ENCODE measurements at regions not wholly inside any gene's neighbourhood (a gene's known extent, or its start where the extent isn't known, plus 50 kb on each side); places are given as distances from the start of the nearest gene placed in this dataset.
"Not testable (repeated sequence)": the region's sequence is repeated elsewhere in the genome, so short reads cannot be mapped to it uniquely, and the experiment has no call there.

DNA sequence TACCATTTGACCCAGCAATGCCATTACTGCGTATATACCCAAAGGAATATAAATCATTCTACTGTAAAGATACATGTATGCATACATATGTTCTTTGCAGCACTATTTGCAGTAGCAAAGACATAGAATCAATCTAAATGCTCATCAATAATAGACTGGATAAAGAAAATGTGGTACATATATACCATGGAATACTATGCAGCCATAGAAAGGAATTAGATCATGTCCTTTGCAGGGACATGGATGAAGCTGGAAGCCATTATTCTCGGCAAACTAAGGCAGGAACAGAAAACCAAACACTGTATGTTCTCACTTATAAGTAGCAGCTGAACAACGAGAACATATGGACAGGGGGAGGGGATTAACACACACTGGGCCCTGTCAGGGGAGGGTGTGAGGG, 54.8 kb upstream of the ZNF30 start:
- not testable (repeated sequence) for DNase-seq (ENCODE audit: low spot score)

DNA sequence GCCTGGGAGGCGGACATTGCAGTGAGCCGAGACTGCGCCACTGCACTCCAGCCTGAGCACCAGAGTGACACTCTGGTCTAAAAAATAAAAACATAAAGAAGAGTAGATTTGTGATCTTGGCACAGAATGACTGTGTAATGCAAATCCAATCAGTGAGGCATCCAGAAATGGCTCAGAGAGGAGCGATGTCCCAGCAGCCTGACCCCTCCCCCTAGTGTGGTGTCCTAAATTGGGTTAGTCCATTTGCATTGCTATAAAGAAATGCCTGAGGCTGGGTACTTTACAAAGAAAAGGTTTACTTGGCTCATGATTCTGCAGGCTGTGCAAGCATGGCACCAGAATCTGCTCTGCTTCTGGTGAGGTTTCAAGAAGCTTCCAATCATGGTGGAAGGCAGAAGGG, 59.1 kb upstream of the ZNF30 start:
- no peak for DNase-seq (ENCODE audit: low spot score)

DNA sequence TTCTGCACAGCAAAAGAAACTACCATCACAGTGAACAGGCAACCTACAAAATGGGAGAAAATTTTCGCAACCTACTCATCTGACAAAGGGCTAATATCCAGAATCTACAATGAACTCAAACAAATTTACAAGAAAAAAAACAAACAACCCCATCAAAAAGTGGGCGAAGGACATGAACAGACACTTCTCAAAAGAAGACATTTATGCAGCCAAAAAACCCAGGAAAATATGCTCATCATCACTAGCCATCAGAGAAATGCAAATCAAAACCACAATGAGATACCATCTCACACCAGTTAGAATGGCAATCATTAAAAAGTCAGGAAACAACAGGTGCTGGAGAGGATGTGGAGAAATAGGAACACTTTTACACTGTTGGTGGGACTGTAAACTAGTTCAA, 61.5 kb upstream of the ZNF30 start:
- not testable (repeated sequence) for DNase-seq (ENCODE audit: low spot score)

DNA sequence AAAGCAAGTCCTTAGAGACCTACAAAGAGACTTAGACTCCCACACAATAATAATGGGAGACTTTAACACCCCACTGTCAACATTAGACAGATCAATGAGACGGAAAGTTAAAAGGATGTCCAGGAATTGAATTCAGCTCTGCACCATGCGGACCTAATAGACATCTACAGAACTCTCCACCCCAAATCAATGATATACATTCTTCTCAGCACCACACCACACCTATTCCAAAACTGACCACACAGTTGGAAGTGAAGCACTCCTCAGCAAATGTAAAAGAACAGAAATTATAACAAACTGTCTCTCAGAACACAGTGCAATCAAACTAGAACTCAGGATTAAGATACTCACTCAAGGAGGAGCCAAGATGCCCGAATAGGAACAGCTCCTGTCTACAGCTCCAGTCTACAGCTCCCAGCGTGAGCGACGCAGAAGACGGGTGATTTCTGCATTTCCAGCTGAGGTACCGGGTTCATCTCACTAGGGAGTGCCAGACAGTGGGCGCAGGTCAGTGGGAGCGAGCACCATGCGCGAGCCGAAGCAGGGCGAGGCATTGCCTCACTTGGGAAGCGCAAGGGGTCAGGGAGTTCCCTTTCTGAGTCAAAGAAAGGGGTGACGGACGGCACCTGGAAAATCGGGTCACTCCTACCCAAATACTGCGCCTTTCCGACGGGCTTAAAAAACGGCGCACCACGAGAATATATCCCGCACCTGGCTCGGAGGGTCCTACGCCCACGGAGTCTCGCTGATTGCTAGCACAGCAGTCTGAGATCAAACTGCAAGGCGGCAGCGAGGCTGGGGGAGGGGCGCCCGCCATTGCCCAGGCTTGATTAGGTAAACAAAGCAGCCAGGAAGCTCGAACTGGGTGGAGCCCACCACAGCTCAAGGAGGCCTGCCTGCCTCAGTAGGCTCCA, 66.6 kb upstream of the ZNF30 start:
- not testable (repeated sequence) for DNase-seq (ENCODE audit: low spot score)

DNA sequence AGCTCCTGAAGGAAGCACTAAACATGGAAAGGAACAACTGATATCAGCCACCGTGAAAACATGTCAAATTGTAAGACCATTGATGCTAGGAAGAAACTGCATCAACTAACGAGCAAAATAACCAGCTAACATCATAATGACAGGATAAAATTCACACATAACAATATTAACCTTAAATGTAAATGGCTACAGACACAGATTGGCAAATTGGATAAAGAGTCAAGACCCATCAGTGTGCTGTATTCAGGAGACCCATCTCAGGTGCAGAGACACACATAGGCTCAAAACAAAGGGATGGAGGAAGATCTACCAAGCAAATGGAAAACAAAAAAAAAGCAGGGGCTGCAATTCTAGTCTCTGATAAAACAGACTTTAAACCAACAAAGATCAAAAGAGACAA, 67.4 kb upstream of the ZNF30 start:
- DNase-seq (ENCODE audit: low spot score): not testable (repeated sequence)

DNA sequence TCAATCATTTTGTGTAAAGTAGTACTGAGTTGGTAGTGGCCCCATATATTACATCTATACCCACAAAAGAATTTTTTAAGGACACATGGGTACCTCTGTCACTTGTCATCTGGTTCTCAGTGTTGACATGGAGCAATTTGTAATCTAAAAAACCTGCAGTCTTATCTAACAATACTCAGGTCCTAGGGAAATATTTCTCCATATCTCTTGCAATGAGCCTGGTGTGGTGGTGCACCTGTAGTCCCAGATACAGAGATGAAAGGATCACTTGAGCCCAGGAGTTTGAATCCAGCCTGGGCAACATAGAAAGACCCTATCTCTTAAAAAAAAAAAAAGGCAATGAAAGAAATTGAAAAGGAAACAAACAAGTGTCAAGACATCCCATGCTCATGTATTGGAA, 70.7 kb upstream of the ZNF30 start:
- no peak for DNase-seq (ENCODE audit: low spot score)

DNA sequence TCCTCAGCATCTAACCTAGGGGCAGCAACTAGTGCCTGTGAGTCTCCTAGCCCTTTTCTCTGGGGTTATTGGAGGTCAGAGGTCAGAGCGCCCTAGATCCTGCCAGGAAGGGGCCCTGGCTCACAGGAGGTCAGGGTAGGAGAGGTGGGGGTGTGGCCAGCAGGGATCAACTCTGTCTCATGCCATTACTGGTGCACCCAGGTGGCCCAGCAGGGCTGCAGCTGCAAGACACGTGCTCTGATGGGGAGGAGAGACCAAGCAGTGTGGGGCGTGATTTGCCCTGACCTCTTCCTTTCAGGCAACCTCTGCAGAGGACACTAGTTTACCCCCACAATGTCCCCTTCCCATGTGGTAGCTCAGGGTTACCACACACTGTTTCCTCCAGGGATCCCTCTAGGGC, 73.3 kb upstream of the ZNF30 start:
- DNase-seq (ENCODE audit: low spot score): no peak

DNA sequence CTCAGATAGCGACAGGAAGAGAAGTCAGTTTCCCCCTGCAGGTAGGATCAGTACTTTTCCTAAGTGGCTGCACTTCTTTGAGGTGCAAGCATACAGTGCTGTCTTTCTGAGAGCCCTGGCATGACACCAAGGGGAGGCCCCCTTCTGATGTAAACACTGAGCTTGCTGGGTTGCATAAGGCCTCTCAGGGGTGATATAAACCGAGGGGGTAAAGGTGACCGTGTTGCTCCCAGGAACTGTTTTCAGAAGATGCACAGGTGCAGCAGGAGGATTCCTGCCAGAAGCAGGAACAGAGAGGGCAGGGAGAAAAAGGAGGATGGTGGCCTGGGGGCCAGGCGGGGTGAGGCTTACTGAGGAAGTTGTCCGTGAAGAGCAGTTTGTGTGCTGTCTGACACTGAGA, 74.0 kb upstream of the ZNF30 start:
- no peak for DNase-seq (ENCODE audit: low spot score)

DNA sequence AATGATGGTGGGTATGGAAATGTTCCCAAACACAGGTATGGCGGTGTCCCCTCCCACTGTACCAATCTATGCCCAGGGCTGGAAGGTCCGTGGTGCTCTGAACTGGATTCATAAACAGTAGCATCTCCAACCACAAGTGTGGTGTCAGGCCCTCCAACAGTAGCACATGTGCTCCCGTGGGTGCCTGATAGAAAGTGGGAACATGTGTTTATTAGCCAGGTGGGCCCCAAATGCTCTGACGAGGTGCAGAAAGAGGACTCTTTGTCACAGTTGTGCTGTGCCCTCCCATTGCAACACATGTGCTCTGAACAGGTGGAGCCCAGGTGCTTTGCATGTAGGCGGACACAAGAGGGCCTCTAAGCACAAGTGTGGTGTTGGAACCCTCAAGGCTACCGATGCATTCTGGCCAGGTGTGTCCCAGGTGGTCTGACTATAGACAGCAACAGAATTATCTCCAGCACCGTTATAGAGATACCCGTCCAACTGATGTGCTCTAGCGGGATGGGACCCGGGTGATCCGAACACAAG, 75.4 kb upstream of the ZNF30 start:
- no peak for DNase-seq (ENCODE audit: low spot score)

DNA sequence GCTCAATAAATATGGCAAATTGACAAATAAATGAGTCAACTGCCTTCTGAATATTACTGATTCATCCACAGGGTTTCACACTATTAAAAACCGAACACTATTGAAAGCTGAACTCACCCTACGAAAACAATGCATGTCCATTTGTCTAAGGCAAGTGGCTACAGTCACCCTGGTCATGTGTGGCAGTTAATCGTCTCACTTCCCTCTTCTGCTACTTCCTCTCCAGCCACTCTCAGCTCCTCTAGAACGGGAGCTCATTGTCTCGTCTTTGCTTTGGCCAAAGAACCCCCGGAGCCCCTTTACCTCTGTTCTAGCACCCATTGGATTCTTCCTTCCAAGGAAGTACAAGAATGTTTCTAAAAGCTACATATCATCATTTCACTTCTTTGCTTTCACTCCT, 74.4 kb upstream of the ZNF599 start:
- DNase-seq (ENCODE audit: low spot score): no peak

DNA sequence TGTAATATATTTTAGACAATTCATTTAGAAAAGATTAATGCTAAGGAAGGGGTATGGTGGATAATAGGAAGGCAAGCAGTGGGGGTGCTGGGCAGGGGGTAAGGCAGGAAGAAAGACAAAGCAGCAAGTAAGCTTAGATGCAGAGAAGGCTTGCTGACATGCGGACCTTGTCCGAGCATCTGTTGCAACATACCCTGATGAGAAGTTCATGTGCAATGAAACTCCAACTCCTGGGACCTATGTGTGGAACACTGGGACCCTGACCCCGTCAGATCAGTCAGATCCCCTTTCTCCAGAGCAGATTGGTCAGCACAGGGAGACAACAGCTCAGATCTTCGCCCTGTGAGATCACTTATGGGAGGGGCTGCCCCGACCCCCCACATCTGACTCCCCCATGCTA, 71.3 kb upstream of the ZNF599 start:
- no peak for DNase-seq (ENCODE audit: low spot score)

DNA sequence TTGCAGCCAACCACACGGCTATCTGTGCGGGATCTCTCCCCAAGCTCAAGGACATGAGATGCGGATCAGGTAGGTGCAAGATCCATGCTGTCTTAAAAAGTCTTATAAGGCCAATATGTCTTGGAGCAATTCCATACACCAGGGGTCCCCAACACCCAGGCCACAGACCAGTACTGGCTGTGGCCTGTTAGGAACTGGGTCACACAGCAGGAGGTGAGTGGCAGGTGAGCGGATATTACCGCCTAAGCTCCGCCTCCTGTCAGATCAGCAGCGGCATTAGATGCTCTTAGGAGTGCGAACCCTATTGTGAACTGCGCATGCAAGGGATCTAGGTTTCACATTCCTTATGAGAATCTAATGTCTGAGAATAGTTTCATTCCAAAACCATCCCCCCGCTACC, 68.8 kb upstream of the ZNF599 start:
- DNase-seq (ENCODE audit: low spot score): no peak

DNA sequence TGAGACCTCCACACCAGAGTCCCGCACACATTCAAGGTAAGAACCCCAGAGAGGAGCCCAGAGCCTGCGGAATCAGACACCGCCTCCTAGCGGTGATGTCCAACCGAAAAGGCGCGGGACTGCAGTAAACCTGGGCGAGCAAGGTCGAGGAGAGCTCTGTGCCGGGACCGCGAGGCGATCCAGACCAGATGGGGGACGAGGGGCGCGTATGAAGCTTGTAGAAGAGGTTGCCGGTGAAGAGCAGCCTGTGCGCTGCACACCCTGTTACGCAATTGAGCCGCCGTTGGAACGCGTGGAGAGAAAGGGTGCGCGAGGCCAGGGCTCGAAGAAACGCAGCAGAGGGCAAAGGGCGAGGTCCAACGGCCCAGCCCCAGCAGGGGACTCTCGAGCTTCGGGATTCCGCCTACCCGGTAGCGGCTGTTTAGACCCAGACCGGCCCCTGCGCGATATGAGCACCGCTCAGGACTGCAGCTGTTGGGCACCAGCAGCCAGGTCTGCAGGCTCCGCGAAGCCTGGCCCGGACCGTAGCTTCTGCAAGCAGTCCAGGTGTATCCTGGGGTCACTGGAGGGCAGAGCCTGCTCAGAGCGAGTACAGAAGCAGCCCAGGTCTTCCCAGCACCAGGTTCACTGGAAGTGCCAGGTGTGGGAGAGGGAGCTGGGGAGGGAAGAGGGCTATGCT, 65.9 kb upstream of the ZNF599 start:
- no peak for DNase-seq (ENCODE audit: low spot score)

DNA sequence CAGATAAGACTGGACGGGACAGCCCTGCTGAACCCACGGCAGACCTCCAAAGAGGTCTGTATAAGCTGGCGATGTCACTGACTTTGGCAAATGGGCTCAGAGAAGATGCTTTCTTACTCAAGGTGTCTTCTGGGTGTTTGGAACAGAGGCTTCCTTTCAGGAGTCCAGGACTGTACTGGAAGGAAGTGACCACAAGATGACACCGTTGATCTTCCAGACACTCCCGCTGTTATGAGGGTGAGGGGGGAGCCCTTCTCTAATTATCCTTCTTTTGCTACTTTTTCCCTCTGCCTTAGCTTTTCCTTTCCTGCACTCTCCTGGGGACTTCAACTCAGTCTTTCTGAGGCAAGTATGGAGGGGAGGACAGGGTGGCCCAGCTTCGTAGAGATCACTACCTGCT, 65.2 kb upstream of the ZNF599 start:
- peak; percentile 18 for DNase-seq (ENCODE audit: low spot score)

DNA sequence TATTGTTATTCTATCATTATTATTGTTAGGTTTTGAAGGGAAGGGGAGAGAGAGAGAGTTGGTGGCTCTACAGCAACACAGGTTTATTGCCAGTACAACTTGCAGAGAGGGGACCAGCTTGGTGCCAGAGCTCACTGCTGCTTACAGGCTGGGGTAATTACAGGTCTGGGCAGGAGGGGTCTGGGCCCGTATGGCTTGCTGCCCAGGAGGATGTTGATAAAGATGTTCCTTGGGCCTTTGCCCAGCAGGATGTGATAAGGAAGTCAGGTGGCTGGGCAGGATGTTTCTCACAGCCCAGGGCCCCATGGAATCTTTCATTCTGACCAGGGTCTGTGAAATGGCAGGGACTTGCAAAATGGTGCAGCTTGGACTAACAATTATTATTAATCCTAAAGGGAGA, 64.2 kb upstream of the ZNF599 start:
- DNase-seq (ENCODE audit: low spot score): no peak

DNA sequence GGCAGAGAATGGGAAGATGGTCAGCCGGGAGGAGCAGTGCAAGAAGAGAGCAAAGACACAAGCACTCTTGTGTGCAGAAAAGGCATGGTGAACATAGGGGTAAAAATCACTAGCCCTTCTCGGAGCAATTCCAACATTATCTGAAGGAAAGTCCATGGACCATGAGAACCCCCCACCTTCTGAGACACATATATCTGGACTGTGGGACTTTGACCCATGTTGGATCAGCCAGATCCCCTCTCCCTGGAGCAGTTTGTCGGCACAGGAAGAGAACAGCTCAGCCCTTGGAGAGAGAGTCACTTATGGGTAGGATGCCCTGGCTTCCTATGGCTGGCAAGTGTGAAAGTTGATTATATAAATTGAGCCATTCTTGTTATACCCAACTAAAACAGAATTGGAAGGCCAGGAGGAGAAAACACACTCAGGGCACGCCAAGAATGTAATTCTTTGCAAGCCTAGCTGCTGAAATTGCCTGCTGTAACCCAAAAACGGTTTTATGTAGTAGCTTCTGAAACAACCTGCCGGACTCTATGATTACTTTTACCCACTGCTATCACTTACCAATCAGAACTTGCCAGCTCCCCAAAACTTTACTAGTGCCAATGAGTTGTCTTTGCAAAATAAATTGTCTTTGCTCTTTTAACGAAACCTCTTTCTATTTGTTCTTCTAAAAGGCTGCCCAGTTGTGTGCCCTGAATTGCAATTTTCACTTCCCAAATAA, 62.8 kb upstream of the ZNF599 start:
- no peak for DNase-seq (ENCODE audit: low spot score)

DNA sequence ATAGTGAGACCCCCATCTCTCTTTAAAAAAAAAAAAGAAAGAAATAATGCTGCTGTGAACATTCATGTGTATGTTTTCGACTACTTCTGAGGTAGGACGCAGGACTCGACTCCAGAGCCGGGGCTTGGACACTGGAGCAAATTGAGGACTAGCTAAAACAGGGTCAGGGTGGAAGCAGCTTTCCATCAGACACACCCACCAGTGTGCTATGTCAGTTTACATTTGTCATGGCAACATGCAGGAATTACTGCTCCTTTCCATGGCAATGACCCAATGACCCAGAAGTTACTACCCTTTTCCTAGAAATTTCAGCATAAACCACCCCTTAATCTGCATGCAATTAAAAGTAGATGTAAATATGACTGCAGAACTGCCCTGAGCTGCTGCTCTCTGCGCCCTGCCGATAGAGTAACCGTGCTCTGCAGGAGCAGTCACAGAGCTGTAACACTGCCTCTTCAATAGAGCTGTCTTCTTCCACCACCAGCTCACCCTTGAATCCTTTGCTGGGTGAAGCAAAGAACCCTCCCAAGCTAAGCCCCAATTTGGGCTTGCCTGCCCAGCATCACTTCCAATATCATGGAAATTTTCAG, 61.6 kb upstream of the ZNF599 start:
- no peak for DNase-seq (ENCODE audit: low spot score)

DNA sequence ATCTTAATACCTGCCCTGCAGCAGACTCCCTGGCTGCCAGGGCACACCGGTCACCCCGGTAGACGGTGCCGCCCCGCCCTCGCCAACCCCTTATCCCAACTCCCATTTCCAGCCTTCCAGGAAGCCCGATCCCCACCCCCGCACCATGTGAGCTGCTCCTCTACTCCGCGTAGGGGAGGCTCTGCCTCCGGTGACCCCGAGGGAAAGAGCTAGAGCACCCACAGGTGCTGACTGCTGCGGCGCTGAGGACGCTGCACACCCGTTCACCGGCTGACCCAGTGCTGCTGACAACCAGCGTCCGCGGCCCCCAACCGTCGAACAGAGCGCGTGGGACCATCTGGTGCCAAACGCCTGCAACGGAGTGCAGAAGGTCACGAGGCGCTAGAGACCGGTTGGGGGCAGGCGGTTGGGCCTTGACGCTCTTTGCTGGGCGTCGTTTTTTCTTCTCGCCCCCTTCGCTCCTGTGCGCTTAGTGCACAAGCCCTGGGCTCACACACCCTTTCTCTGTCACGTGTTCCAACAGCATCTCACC, 59.6 kb upstream of the ZNF599 start:
- DNase-seq (ENCODE audit: low spot score): no peak

DNA sequence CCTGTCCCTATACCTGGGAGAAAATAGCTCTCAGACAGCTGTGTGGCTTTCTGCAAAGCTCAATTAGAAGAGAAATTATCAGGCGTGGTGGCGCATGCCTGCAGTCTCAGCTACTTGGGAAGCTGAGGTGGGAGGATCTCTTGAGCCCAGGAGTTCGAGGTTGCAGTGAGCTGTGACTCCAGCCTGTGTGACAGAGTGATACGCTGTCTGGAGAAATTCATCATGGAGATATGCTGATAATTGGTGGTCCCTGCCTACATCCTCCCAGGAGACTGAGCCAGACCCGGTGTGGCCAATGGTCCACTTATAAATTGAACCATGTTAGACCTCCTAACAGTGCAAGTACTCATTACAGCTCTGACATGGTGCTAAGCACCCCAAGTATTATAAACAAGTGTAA, 58.7 kb upstream of the ZNF599 start:
- no peak for DNase-seq (ENCODE audit: low spot score)

DNA sequence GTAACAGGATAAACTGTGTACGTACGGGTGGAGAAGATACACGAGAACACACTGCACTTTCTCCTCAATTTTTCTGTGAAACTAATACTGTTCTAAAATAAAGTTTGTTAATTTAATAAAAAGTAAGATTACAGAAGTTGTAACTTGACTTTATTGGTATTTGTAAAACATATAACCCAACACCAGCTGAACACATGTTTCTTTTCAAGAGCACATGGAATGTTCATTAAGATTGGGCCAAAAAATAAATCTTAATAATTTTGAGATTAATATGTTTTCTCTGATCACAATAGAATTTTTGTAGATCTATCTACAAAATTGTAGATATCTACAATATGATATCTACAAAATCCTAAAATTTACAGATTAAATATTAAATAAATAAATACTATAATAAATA, 55.1 kb upstream of the ZNF599 start:
- no peak for DNase-seq (ENCODE audit: low spot score)

DNA sequence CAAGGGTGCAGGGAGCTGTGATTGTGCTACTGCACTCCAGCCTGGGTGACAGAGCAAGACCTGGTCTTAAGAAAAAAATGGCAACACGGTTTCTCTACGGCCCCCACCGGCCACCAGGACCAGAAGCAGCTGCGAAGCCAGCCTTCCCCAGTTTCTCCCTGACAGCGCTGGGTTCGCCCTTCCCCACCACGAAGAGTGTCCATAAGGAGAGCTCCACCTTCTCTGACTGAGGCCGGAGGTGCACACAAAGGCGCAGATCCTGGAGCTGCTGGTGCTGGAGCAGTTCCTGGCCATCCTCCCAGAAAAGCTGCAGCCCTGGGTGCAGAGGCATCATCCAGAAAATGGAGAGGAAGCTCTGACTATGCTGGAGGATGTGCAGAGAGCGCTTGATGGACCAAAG, 52.2 kb upstream of the ZNF599 start:
- no peak for DNase-seq (ENCODE audit: low spot score)

DNA sequence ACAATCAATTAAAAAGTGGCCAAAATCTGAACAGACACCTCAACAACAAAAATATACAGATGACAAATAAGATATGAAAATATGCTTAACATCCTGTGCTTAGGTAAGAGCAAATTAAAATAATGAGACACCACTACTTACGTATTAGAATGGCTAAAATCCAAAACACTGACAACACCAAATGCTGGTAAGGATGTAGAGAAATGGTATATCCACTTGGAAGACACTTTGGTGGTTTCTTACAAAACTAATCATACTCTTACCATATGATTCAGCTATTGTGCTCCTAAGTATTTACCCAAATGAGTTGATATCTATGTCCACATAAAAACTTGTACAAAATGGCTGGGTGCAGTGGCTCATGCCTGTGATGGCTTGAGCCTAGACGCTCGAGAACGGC, 51.7 kb upstream of the ZNF599 start:
- DNase-seq (ENCODE audit: low spot score): no peak
